ENCODE measurements at regions not wholly inside any gene's neighbourhood (a gene's known extent, or its start where the extent isn't known, plus 50 kb on each side); places are given as distances from the start of the nearest gene placed in this dataset.

DNA sequence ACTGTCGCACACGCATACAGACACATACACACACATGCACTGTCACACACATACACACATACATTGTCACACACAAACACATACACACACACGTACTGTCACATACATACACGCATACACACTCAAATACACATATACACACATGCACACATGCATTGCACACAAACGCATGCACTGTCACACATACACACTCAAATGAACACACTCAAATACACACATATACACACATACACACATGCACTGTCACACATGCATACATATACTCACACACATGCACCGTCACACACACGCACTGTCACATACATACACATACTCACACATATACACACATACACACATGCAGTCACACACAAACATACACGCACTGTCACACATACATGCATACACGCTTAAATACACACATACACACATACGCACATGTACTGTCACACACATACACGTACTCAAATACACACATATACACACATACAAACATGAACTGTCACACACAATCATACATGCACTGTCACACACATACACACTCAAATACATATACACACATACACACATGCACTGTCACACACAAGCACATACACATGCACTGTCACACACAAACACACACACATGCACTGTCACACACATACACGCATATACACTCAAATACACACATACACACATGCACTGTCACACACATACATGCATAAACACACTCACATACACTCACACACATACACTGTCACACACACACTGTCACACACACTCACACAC lies 548.6 kb upstream of the BTBD3 start:
- Histone ChIP-seq H3K27me3 (no peaks in the 10 kb centered on the region), H3K27ac (no peak overlapping the region), H3K9me3 (no peaks in the 10 kb centered on the region), H3K4me1 (no peaks in the 10 kb centered on the region), H3K36me3 (no peaks in the 10 kb centered on the region), H3K4me3 (no peak overlapping the region)
- no peak for TF ChIP-seq POLR2A (IDR thresholded peaks at IDR 0.05)
- TF ChIP-seq, protein P1, sequence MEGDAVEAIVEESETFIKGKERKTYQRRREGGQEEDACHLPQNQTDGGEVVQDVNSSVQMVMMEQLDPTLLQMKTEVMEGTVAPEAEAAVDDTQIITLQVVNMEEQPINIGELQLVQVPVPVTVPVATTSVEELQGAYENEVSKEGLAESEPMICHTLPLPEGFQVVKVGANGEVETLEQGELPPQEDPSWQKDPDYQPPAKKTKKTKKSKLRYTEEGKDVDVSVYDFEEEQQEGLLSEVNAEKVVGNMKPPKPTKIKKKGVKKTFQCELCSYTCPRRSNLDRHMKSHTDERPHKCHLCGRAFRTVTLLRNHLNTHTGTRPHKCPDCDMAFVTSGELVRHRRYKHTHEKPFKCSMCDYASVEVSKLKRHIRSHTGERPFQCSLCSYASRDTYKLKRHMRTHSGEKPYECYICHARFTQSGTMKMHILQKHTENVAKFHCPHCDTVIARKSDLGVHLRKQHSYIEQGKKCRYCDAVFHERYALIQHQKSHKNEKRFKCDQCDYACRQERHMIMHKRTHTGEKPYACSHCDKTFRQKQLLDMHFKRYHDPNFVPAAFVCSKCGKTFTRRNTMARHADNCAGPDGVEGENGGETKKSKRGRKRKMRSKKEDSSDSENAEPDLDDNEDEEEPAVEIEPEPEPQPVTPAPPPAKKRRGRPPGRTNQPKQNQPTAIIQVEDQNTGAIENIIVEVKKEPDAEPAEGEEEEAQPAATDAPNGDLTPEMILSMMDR (IDR thresholded peaks at IDR 0.05), result no peak
- 81 to 97% (median 92%) methylated on average over 12 of the region's 12 CpGs for WGBS, 4 donors
- intact Hi-C loops (cut with DNase I), result no loop called here
- DNase-seq, result no peak
- no peak for ATAC-seq

DNA sequence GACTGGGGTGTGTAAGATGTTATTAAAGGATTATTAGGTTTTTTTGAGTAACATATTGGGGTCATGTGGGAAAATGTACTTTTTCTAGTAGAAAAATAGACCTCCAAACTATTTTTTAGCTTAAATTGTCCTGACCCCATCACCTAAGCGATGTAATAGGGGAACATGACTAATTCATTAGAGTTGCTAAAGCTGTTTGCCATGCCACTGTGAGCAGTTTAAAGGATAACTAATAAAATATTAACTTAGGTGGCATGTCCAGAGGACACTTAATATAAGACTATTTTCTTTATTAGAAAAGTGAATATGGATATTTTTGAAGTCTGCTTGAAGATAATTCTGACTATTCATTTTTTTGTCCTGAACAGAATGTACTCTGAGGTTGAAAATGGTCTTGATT lies 545.9 kb upstream of the BTBD3 start:
- no peak overlapping the region for H3K4me3 ChIP-seq
- H3K27me3 ChIP-seq, result no peaks in the 10 kb centered on the region
- DNase-seq (no peak), ATAC-seq (no peak)
- TF ChIP-seq, protein P1 (IDR thresholded peaks at IDR 0.05), result no peak
- no peak for TF ChIP-seq POLR2A (IDR thresholded peaks at IDR 0.05)
- H3K4me1 ChIP-seq, result no peaks in the 10 kb centered on the region
- no peaks in the 10 kb centered on the region for H3K36me3 ChIP-seq
- intact Hi-C loops (cut with DNase I), result no loop called here
- no peaks in the 10 kb centered on the region for H3K9me3 ChIP-seq
- no peak overlapping the region for H3K27ac ChIP-seq
- whole genome bisulfite sequencing, 4 donors, result 86 to 95% (median 91%) methylated on average over 1 of the region's 1 CpG

DNA sequence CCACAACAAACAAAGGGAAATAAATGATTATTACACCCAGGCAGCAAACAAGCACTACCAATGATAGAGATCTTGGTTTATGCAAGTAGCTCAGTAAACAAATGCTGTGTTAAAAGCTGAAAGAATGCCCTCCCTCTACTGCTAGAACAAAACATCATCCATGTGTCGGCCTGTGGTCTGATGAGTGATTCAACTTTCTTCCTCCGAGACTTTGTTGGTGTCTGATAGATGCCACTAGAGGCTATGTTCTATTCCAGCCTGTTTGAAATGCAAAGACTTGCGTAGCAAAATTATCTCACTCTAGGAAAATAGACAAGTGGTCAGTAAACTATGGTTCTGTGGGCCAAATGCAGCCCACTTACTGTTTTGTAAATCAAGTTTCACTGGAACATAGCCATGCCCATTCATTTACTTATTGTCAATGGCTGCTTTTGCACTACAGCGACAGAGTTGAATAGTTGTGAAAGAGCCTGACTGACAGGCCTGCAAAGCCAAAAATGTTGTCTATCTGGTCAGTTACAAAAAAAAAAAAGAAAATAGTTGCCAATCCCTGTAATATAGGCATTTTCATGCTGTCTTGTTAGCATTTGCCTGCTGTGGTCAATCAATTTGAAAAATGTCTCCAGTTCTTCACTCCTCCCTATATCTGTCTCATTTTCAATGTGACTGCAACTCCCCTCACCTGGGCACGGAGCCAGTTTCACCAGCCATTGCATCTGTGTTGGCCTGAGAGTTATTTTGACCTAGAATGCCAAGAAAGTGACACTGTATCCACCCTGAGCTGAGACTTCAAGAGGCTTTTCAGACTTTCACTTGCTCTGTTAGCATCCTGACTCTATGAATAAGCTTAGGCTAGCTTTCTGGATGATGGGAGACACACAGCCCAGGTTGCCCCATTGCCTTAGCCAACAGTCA lies 544.6 kb upstream of the BTBD3 start:
- peak in 1 of 5 donors; percentile 6 for DNase-seq
- H3K27ac ChIP-seq, result no peak overlapping the region
- H3K4me3 ChIP-seq, result no peak overlapping the region
- intact Hi-C loops (cut with DNase I), result no loop called here
- WGBS, 4 donors, result 69 to 76% (median 71%) methylated on average over 5 of the region's 5 CpGs
- no peaks in the 10 kb centered on the region for H3K9me3 ChIP-seq
- no peak for ATAC-seq
- no peaks in the 10 kb centered on the region for H3K36me3 ChIP-seq
- no peaks in the 10 kb centered on the region for H3K4me1 ChIP-seq
- no peak for TF ChIP-seq POLR2A (IDR thresholded peaks at IDR 0.05)
- TF ChIP-seq, protein P1 (IDR thresholded peaks at IDR 0.05), result no peak
- peaks cover 0 to 6% (median 0%) of the 10 kb centered on the region in 9 donors for H3K27me3 ChIP-seq

DNA sequence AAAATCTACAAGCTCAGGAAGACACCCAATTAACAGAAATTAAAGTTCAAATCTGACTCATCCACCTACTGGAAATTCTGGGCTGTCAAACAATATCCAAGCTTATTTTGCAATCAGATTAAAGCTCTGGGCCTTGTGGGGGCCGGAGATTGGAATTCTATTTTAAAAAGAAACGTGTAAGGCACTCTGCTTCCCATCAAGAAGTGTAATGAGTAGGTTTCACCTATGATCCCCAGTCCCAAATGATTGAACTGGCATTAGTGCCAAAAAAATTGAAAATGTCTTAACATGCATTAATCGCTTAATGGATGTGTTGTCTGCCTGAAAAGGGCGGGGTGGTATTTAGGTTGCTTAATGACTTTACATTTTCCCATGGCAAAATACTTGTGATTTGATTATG lies 542.4 kb upstream of the BTBD3 start:
- ATAC-seq (no peak), DNase-seq (no peak)
- intact Hi-C loops (cut with DNase I), result no loop called here
- TF ChIP-seq POLR2A (IDR thresholded peaks at IDR 0.05), result no peak
- TF ChIP-seq, protein P1 (IDR thresholded peaks at IDR 0.05), result no peak
- H3K27me3 ChIP-seq, result peaks cover 0 to 14% (median 0%) of the 10 kb centered on the region in 9 donors
- H3K9me3 ChIP-seq, result no peaks in the 10 kb centered on the region
- H3K4me1 ChIP-seq, result no peaks in the 10 kb centered on the region
- 71 to 84% (median 75%) methylated on average over 4 of the region's 4 CpGs for WGBS, 4 donors
- no peak overlapping the region for H3K27ac ChIP-seq
- H3K36me3 ChIP-seq, result no peaks in the 10 kb centered on the region
- H3K4me3 ChIP-seq, result no peak overlapping the region
